Small intestine (tissue), 7 donors: ENCODE measurements at regions not wholly inside any gene's neighbourhood (a gene's known extent, or its start where the extent isn't known, plus 50 kb on each side); places are given as distances from the start of the nearest gene placed in this dataset.
"Not testable (repeated sequence)": the region's sequence is repeated elsewhere in the genome, so short reads cannot be mapped to it uniquely, and the experiment has no call there.

Source experiments
- DNase-seq, 2 donors: peaks; one replicate each; pipeline versions ENCODE4 v3.0.0 to v3.0.0-alpha.2; 2013
- FAIRE-seq: peaks from 2 replicates; lab custom pipeline; 2012; peaks lifted over from hg19 to GRCh38; lab: Jason Lieb, UNC
- H3K27ac ChIP-seq, 3 donors: one replicate each; pipeline ENCODE4 v1.5.1; 2013; ENCODE audit warnings: low read length in 2 of 3, mild to moderate bottlenecking in 2 of 3, control low read depth in 1 of 3, inconsistent platforms in 1 of 3, low read depth in 1 of 3, moderate library complexity in 1 of 3
- H3K27me3 ChIP-seq, 3 donors: one replicate each; pipeline ENCODE4 v1.6.1; 2013; ENCODE audit warnings: low read length in 3 of 3, inconsistent platforms in 1 of 3; ENCODE audit not compliant: control insufficient read depth in 3 of 3, insufficient read depth in 3 of 3
- H3K36me3 ChIP-seq, 3 donors: one replicate each; pipeline ENCODE4 v1.6.1; 2013; ENCODE audit warnings: low read length in 3 of 3, inconsistent platforms in 1 of 3, low read depth in 1 of 3, mild to moderate bottlenecking in 1 of 3, moderate library complexity in 1 of 3; ENCODE audit not compliant: control insufficient read depth in 3 of 3, insufficient read depth in 2 of 3
- H3K4me1 ChIP-seq, 3 donors: one replicate each; pipeline ENCODE4 v1.6.1; 2013; ENCODE audit warnings: low read length in 2 of 3, inconsistent platforms in 1 of 3, low read depth in 1 of 3, mild to moderate bottlenecking in 1 of 3, moderate library complexity in 1 of 3; ENCODE audit not compliant: control insufficient read depth in 3 of 3, insufficient read depth in 2 of 3
- H3K4me3 ChIP-seq, 3 donors: one replicate each; pipeline ENCODE4 v1.5.1; 2013; ENCODE audit warnings: low read length in 3 of 3, control low read depth in 1 of 3, inconsistent platforms in 1 of 3, low read depth in 1 of 3, mild to moderate bottlenecking in 1 of 3, moderate library complexity in 1 of 3
- H3K9me3 ChIP-seq, 2 donors: one replicate each; pipeline ENCODE4 v1.6.1; 2013; ENCODE audit warnings: low read depth in 1 of 2, low read length in 1 of 2; ENCODE audit not compliant: control insufficient read depth in 2 of 2, insufficient read depth in 1 of 2
- WGBS, 3 donors: extraction: QIAGEN DNeasy Blood & Tissue Kit; methylation state at CpG; one replicate each; pipeline ENCODE4 v1.1.7; 2013; 5-methylcytosine and 5-hydroxymethylcytosine counted together
- donor health status: healthy with polysubstance abuse.
- donor health status: control.
- donor health status: control.
- donor health status: Bipolar disorder and iron deficiency.
- donor health status: healthy.

- H3K27me3 ChIP-seq = no peaks in the 10 kb centered on the region
- no peak overlapping the region for H3K4me3 ChIP-seq
- peaks cover 0 to 7% of the 10 kb centered on the region in 2 donors for H3K9me3 ChIP-seq
- WGBS, 3 donors = 19 to 38% (median 21%) methylated on average over 4 of the region's 4 CpGs
- H3K27ac ChIP-seq = no peak overlapping the region
- no peaks in the 10 kb centered on the region for H3K36me3 ChIP-seq
- FAIRE-seq = no peak
- H3K4me1 ChIP-seq = no peaks in the 10 kb centered on the region
- DNase-seq = peak; percentile 31 to 49
Observed at GRCh38 chr2:116952254-116952653, 862.2 kb upstream of the DDX18 start.

- H3K27me3 ChIP-seq = no peaks in the 10 kb centered on the region
- 72 to 85% (median 82%) methylated on average over 2 of the region's 2 CpGs for WGBS, 3 donors
- H3K9me3 ChIP-seq = peaks cover 0 to 8% of the 10 kb centered on the region in 2 donors
- no peaks in the 10 kb centered on the region for H3K4me1 ChIP-seq
- no peak for DNase-seq
- no peak overlapping the region for H3K4me3 ChIP-seq
- no peak for FAIRE-seq
- H3K27ac ChIP-seq = no peak overlapping the region
- no peaks in the 10 kb centered on the region for H3K36me3 ChIP-seq
Observed at GRCh38 chr2:116955646-116956045, 858.8 kb upstream of the DDX18 start.

DNA sequence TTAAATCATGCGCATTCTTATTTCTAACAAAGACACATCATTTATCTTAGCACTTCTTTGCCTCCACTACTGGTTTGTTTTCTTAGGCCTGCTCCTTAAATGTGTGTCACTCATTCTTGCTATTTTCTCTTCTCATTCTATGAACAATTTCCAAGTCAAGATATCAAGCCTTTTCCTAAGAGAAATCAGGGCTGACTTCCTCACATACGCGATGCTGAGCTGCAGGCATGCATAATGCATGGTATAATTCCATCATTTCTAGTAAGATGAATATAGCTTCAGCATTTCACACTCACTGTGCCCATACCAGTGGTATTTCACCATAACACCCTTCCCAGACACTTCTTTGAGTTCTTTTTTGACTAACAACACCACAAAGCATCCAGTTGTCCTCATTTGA, 838.9 kb upstream of the DDX18 start:
- WGBS, 3 donors = 92 to 95% (median 95%) methylated on average over 3 of the region's 3 CpGs
- DNase-seq = no peak
- FAIRE-seq = no peak
- no peaks in the 10 kb centered on the region for H3K4me1 ChIP-seq
- H3K4me3 ChIP-seq = no peak overlapping the region
- H3K9me3 ChIP-seq = no peaks in the 10 kb centered on the region
- H3K27me3 ChIP-seq = no peaks in the 10 kb centered on the region
- H3K27ac ChIP-seq = no peak overlapping the region
- H3K36me3 ChIP-seq = no peaks in the 10 kb centered on the region

- no peaks in the 10 kb centered on the region for H3K4me1 ChIP-seq
- H3K27ac ChIP-seq = no peak overlapping the region
- FAIRE-seq (no peak), DNase-seq (no peak)
- peaks cover 0 to 8% of the 10 kb centered on the region in 2 donors for H3K9me3 ChIP-seq
- no peaks in the 10 kb centered on the region for H3K36me3 ChIP-seq
- no peaks in the 10 kb centered on the region for H3K27me3 ChIP-seq
- 84 to 87% (median 86%) methylated on average over 2 of the region's 2 CpGs for WGBS, 3 donors
- H3K4me3 ChIP-seq = no peak overlapping the region
Observed at GRCh38 chr2:116979916-116980764, 834.4 kb upstream of the DDX18 start.

DNA sequence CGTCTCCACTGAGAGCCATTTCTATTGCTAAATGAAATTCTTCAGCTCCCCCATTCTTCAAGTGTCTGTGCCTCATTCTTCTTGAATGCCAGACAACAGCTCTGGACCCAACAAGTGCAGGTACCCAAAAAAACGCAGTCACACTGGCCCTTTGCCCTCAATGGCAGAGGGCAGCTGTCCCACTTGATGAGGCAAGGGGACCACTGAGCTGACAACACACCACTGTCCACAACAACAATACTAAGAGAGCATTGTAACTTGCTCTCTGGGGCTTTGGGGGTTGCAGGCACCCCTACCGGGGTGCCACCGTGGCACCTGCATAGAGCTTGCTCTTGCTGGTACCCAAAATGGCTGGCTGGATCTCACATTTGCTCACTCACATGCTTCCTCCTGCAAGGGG, 827.0 kb upstream of the DDX18 start:
- H3K36me3 ChIP-seq = no peaks in the 10 kb centered on the region
- FAIRE-seq = no peak
- no peak overlapping the region for H3K4me3 ChIP-seq
- 78 to 85% (median 78%) methylated on average over 4 of the region's 4 CpGs for WGBS, 3 donors
- H3K27ac ChIP-seq = no peak overlapping the region
- DNase-seq = no peak
- H3K4me1 ChIP-seq = no peaks in the 10 kb centered on the region
- H3K9me3 ChIP-seq = peaks cover 0 to 5% of the 10 kb centered on the region in 2 donors
- no peaks in the 10 kb centered on the region for H3K27me3 ChIP-seq

DNA sequence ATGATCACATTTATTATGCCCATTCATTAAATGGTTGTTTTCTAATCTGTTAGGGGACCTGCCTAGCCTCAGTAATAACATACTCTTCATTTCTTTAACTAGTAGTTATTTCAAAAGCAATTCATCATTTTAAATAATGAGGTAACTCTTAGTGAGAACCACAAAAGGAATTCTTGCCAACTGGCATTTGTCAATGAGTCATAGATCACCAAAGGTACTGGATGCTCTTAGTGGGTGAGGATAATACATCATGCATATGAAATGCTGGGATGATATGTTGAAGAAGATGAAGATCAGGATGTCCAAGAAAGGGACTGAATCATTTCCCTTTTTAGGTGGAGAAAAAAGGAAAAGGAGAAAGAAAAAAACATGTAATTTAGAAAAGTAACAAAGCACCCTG, 826.2 kb upstream of the DDX18 start:
- Histone ChIP-seq H3K27me3 (no peaks in the 10 kb centered on the region), H3K27ac (no peak overlapping the region), H3K4me3 (no peak overlapping the region), H3K4me1 (no peaks in the 10 kb centered on the region), H3K9me3 (peaks cover 0 to 2% of the 10 kb centered on the region in 2 donors), H3K36me3 (no peaks in the 10 kb centered on the region)
- DNase-seq = no peak
- no peak for FAIRE-seq

DNA sequence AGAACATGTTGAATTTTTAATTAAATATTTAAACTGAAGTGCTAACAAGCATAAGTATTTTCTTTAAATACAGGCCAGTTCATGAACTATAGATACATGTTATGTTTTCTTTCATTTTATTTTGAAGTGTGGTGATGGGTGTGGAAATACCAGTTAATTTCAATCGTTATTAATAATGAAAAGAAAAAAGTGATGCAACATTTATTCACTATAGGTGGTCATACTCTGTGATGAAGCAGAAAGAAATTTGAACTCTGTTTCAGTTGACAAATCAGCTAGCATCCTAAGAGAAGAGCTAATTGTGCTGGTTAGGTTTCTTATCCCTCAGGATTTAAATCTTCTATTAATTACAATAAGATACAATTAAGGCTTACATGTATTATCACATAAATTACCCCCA, 795.1 kb upstream of the DDX18 start:
- 74 to 87% (median 76%) methylated on average over 1 of the region's 1 CpG for WGBS, 3 donors
- Histone ChIP-seq H3K4me3 (no peak overlapping the region), H3K9me3 (no peaks in the 10 kb centered on the region), H3K36me3 (no peaks in the 10 kb centered on the region), H3K4me1 (no peaks in the 10 kb centered on the region), H3K27ac (no peak overlapping the region), H3K27me3 (no peaks in the 10 kb centered on the region)
- no peak for DNase-seq
- no peak for FAIRE-seq

DNA sequence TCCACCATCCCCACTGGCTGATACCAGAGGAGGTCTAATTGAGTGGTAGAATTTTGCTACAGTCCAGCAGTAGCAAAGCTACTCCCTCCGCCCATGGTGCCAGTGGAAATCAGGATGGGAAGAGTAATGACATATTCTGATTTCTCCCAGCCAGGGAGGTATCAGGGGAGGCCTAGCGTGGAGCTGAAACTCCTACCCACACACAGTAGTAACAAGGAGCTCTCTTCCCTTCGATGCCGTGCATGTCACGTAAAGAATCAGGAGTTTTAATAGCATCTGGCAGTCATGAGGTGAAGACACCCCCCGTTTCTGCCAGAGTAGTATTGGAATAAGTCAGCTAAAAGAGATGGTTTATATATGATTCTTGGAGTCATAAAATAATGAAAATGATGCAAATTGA, 786.8 kb upstream of the DDX18 start:
- no peaks in the 10 kb centered on the region for H3K4me1 ChIP-seq
- H3K27me3 ChIP-seq = no peaks in the 10 kb centered on the region
- WGBS, 3 donors = 85 to 92% (median 89%) methylated on average over 6 of the region's 6 CpGs
- DNase-seq (no peak), FAIRE-seq (no peak)
- H3K4me3 ChIP-seq = no peak overlapping the region
- peaks cover 0 to 5% of the 10 kb centered on the region in 2 donors for H3K9me3 ChIP-seq
- no peak overlapping the region for H3K27ac ChIP-seq
- H3K36me3 ChIP-seq = no peaks in the 10 kb centered on the region

GRCh38 chr2:117028708-117029107, 785.8 kb upstream of the DDX18 start:
- H3K36me3 ChIP-seq, H3K9me3 ChIP-seq, H3K4me1 ChIP-seq, DNase-seq, H3K27ac ChIP-seq, FAIRE-seq, H3K4me3 ChIP-seq, H3K27me3 ChIP-seq: not testable (repeated sequence)
- 91 to 93% (median 93%) methylated on average over 18 of the region's 18 CpGs for WGBS, 3 donors
